Activated T-cell treated with anti-CD3 and anti-CD28 coated beads, Interleukin-2, amount 50 U/mL, for 24 hours (primary cell): ENCODE measurements at regions not wholly inside any gene's neighbourhood (a gene's known extent, or its start where the extent isn't known, plus 50 kb on each side); places are given as distances from the start of the nearest gene placed in this dataset.

Experiments used
- DNase-seq: peaks from one replicate; pipeline ENCODE4 v3.0.0-alpha.2; 2020
- H3K27ac Mint-ChIP-seq: 2 replicates; pipeline ENCODE4 v1.8.0; 2020; ENCODE audit warnings: mild to moderate bottlenecking, mixed read lengths
- H3K27me3 Mint-ChIP-seq: 2 replicates; pipeline ENCODE4 v1.8.0; 2020; ENCODE audit warnings: mixed read lengths
- H3K36me3 Mint-ChIP-seq: 2 replicates; pipeline ENCODE4 v1.8.0; 2020; ENCODE audit warnings: low read depth, mixed read lengths
- H3K4me1 Mint-ChIP-seq: 2 replicates; pipeline ENCODE4 v1.8.0; 2020; ENCODE audit warnings: low read depth, mixed read lengths
- H3K4me3 Mint-ChIP-seq: 2 replicates; pipeline ENCODE4 v1.8.0; 2020; ENCODE audit warnings: mild to moderate bottlenecking, moderate library complexity, mixed read lengths
- H3K9me3 Mint-ChIP-seq: 2 replicates; pipeline ENCODE4 v1.8.0; 2020; ENCODE audit warnings: mixed read lengths

GRCh38 chr12:98180603-98181002, 334.8 kb upstream of the TMPO start:
- H3K4me1 Mint-ChIP-seq: no peaks in the 10 kb centered on the region
- H3K36me3 Mint-ChIP-seq: no peaks in the 10 kb centered on the region
- H3K27me3 Mint-ChIP-seq: no peaks in the 10 kb centered on the region
- no peak overlapping the region for H3K4me3 Mint-ChIP-seq
- no peak overlapping the region for H3K27ac Mint-ChIP-seq
- H3K9me3 Mint-ChIP-seq: no peaks in the 10 kb centered on the region
- no peak for DNase-seq

GRCh38 chr12:98182821-98183220, 332.6 kb upstream of the TMPO start:
- no peak overlapping the region for H3K4me3 Mint-ChIP-seq
- no peak overlapping the region for H3K27ac Mint-ChIP-seq
- no peaks in the 10 kb centered on the region for H3K4me1 Mint-ChIP-seq
- H3K27me3 Mint-ChIP-seq: no peaks in the 10 kb centered on the region
- DNase-seq: no peak
- H3K36me3 Mint-ChIP-seq: no peaks in the 10 kb centered on the region
- no peaks in the 10 kb centered on the region for H3K9me3 Mint-ChIP-seq

- Mint-ChIP-seq H3K27ac (no peak overlapping the region), H3K36me3 (no peaks in the 10 kb centered on the region), H3K27me3 (no peaks in the 10 kb centered on the region), H3K9me3 (no peaks in the 10 kb centered on the region), H3K4me1 (no peaks in the 10 kb centered on the region), H3K4me3 (no peak overlapping the region)
- DNase-seq: no peak
Observed at GRCh38 chr12:98185606-98186005, 329.8 kb upstream of the TMPO start.

GRCh38 chr12:98188650-98189077, 326.7 kb upstream of the TMPO start:
- DNase-seq: no peak
- Mint-ChIP-seq H3K36me3 (no peaks in the 10 kb centered on the region), H3K4me1 (no peaks in the 10 kb centered on the region), H3K27me3 (no peaks in the 10 kb centered on the region), H3K4me3 (no peak overlapping the region), H3K9me3 (no peaks in the 10 kb centered on the region), H3K27ac (no peak overlapping the region)

- Mint-ChIP-seq H3K27ac (no peak overlapping the region), H3K36me3 (no peaks in the 10 kb centered on the region), H3K4me1 (no peaks in the 10 kb centered on the region), H3K9me3 (no peaks in the 10 kb centered on the region), H3K27me3 (peaks cover 3% of the 10 kb centered on the region), H3K4me3 (no peak overlapping the region)
- no peak for DNase-seq
Observed at GRCh38 chr12:98194591-98194990, 320.8 kb upstream of the TMPO start.

GRCh38 chr12:98198261-98198982, 317.0 kb upstream of the TMPO start:
- no peak for DNase-seq
- H3K4me1 Mint-ChIP-seq: no peaks in the 10 kb centered on the region
- H3K9me3 Mint-ChIP-seq: no peaks in the 10 kb centered on the region

GRCh38 chr12:98208816-98209215, 306.6 kb upstream of the TMPO start:
- no peak for DNase-seq
- no peaks in the 10 kb centered on the region for H3K4me1 Mint-ChIP-seq
- H3K4me3 Mint-ChIP-seq: no peak overlapping the region
- H3K27ac Mint-ChIP-seq: no peak overlapping the region
- H3K36me3 Mint-ChIP-seq: no peaks in the 10 kb centered on the region
- H3K27me3 Mint-ChIP-seq: no peaks in the 10 kb centered on the region
- peaks cover 6% of the 10 kb centered on the region for H3K9me3 Mint-ChIP-seq

More at GRCh38 chr12:98198261-98198982, 317.0 kb upstream of the TMPO start:
- H3K27me3 Mint-ChIP-seq: peaks cover 3% of the 10 kb centered on the region
- H3K36me3 Mint-ChIP-seq: no peaks in the 10 kb centered on the region
- no peak overlapping the region for H3K4me3 Mint-ChIP-seq
- H3K27ac Mint-ChIP-seq: no peak overlapping the region

DNA sequence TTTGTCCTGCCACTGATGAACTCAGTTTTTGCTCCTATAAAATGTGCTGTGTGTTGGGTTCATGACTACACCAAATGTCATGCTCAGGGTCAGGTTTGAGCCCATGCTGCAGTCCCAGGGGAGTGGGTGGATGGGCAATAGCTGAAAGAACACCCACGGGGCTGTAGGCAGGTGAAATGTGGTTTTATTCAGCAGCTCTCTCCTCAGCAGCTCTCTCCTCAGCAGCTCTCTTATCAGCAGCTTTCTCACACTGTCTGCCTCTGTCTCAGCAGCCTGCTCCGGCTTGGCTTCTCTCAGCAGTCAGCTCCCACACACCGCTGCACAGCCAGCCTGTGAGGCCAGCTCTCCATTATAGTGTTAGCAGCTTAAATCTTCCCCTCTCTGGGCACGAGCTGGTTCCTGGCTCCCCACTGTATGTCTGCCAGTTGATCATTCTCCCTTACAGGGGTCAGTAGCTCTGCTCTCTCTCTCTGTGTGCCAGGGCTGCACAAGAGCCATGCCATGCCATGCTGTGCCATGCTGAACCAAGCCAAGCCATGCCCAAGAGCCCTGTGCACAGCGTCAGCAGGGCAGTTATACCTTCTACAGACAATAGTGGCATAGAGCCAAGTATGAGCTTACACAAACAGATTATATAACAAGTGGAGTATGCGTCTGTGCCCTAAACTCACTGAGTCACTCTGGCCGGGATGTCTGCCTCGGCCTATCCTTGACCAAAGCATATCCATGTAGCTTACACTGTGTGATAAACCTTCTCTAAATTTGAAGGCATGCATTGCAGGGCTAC, 303.3 kb upstream of the TMPO start:
- H3K36me3 Mint-ChIP-seq: no peaks in the 10 kb centered on the region
- DNase-seq: no peak
- no peaks in the 10 kb centered on the region for H3K27me3 Mint-ChIP-seq
- H3K9me3 Mint-ChIP-seq: no peaks in the 10 kb centered on the region
- H3K4me3 Mint-ChIP-seq: no peak overlapping the region
- no peak overlapping the region for H3K27ac Mint-ChIP-seq
- no peaks in the 10 kb centered on the region for H3K4me1 Mint-ChIP-seq

- Mint-ChIP-seq H3K27ac (no peak overlapping the region), H3K4me3 (no peak overlapping the region), H3K27me3 (no peaks in the 10 kb centered on the region), H3K9me3 (no peaks in the 10 kb centered on the region), H3K4me1 (no peaks in the 10 kb centered on the region), H3K36me3 (no peaks in the 10 kb centered on the region)
- DNase-seq: no peak
Observed at GRCh38 chr12:98213556-98213955, 301.8 kb upstream of the TMPO start.

GRCh38 chr12:98217257-98217656, 298.1 kb upstream of the TMPO start:
- Mint-ChIP-seq H3K27me3 (peaks cover 7% of the 10 kb centered on the region), H3K9me3 (no peaks in the 10 kb centered on the region), H3K36me3 (no peaks in the 10 kb centered on the region), H3K27ac (no peak overlapping the region), H3K4me1 (no peaks in the 10 kb centered on the region), H3K4me3 (no peak overlapping the region)
- DNase-seq: no peak

GRCh38 chr12:98220636-98221035, 294.8 kb upstream of the TMPO start:
- Mint-ChIP-seq H3K4me3 (no peak overlapping the region), H3K36me3 (no peaks in the 10 kb centered on the region), H3K4me1 (no peaks in the 10 kb centered on the region), H3K27me3 (peaks cover 21% of the 10 kb centered on the region), H3K27ac (no peak overlapping the region), H3K9me3 (no peaks in the 10 kb centered on the region)
- DNase-seq: no peak

GRCh38 chr12:98221243-98221808, 294.1 kb upstream of the TMPO start:
- Mint-ChIP-seq H3K27ac (no peak overlapping the region), H3K9me3 (no peaks in the 10 kb centered on the region), H3K4me3 (no peak overlapping the region), H3K4me1 (no peaks in the 10 kb centered on the region), H3K27me3 (peaks cover 21% of the 10 kb centered on the region), H3K36me3 (no peaks in the 10 kb centered on the region)
- no peak for DNase-seq

- no peak overlapping the region for H3K27ac Mint-ChIP-seq
- H3K27me3 Mint-ChIP-seq: peaks cover 21% of the 10 kb centered on the region
- no peaks in the 10 kb centered on the region for H3K36me3 Mint-ChIP-seq
- no peaks in the 10 kb centered on the region for H3K4me1 Mint-ChIP-seq
- H3K4me3 Mint-ChIP-seq: no peak overlapping the region
- no peak for DNase-seq
- H3K9me3 Mint-ChIP-seq: no peaks in the 10 kb centered on the region
Observed at GRCh38 chr12:98222135-98222534, 293.3 kb upstream of the TMPO start.

GRCh38 chr12:98224584-98225221, 290.7 kb upstream of the TMPO start:
- H3K4me3 Mint-ChIP-seq: no peak overlapping the region
- H3K27ac Mint-ChIP-seq: no peak overlapping the region
- H3K36me3 Mint-ChIP-seq: no peaks in the 10 kb centered on the region
- no peaks in the 10 kb centered on the region for H3K4me1 Mint-ChIP-seq
- H3K27me3 Mint-ChIP-seq: peaks cover 26% of the 10 kb centered on the region
- H3K9me3 Mint-ChIP-seq: no peaks in the 10 kb centered on the region
- no peak for DNase-seq

DNA sequence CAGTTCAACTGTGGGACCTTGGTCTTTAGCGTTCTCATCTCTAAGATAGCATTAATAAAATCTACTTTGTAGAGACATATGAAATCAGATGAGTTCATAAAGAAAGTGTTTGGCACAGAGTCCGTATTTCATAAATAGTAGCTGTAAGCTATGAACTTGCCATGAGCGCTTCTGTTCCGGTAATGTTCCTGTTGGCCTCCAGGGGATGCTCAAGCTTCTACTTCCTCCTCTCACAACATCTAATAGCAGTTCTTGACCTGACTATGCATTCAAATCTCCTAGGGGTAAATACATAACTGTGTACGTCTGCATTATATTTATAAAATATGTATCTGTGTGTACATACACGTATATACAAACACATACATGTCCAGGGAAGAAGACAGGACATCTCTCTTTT, 288.2 kb upstream of the TMPO start:
- DNase-seq: no peak
- H3K9me3 Mint-ChIP-seq: no peaks in the 10 kb centered on the region
- no peak overlapping the region for H3K27ac Mint-ChIP-seq
- no peaks in the 10 kb centered on the region for H3K4me1 Mint-ChIP-seq
- H3K27me3 Mint-ChIP-seq: peaks cover 20% of the 10 kb centered on the region
- H3K36me3 Mint-ChIP-seq: no peaks in the 10 kb centered on the region
- no peak overlapping the region for H3K4me3 Mint-ChIP-seq
